HuH-7.5 (cell line): ENCODE measurements at regions not wholly inside any gene's neighbourhood (a gene's known extent, or its start where the extent isn't known, plus 50 kb on each side); places are given as distances from the start of the nearest gene placed in this dataset.
"Not testable (repeated sequence)": the region's sequence is repeated elsewhere in the genome, so short reads cannot be mapped to it uniquely, and the experiment has no call there.

Experiments used
- DNase-seq: peaks from one replicate; pipeline ENCODE4 v3.0.0; 2011; ENCODE audit warnings: low spot score

GRCh38 chr6:67878216-67878615 lies 756.9 kb upstream of the ADGRB3 start:
- not testable (repeated sequence) for DNase-seq

GRCh38 chr6:67877288-67877687 lies 757.8 kb upstream of the ADGRB3 start:
- DNase-seq, result no peak

GRCh38 chr6:67875877-67876383 lies 759.2 kb upstream of the ADGRB3 start:
- no peak for DNase-seq

GRCh38 chr6:67870321-67870720 lies 764.8 kb upstream of the ADGRB3 start:
- no peak for DNase-seq

GRCh38 chr6:67863346-67863745 lies 771.7 kb upstream of the ADGRB3 start:
- no peak for DNase-seq

- DNase-seq, result no peak
Measured at GRCh38 chr6:67854098-67854497, 781.0 kb upstream of the ADGRB3 start.

GRCh38 chr6:67839818-67840217 lies 795.3 kb upstream of the ADGRB3 start:
- DNase-seq, result no peak

- no peak for DNase-seq
Measured at GRCh38 chr6:67825201-67825895, 809.7 kb upstream of the ADGRB3 start.

- DNase-seq, result no peak
Measured at GRCh38 chr6:67818322-67818721, 816.8 kb upstream of the ADGRB3 start.

GRCh38 chr6:67815623-67816022 lies 819.5 kb upstream of the ADGRB3 start:
- no peak for DNase-seq

- DNase-seq, result no peak
Measured at GRCh38 chr6:67814262-67814661, 820.8 kb upstream of the ADGRB3 start.

GRCh38 chr6:67812693-67813092 lies 822.4 kb upstream of the ADGRB3 start:
- DNase-seq, result no peak

- DNase-seq, result no peak
Measured at GRCh38 chr6:67812125-67812524, 823.0 kb upstream of the ADGRB3 start.

- no peak for DNase-seq
Measured at GRCh38 chr6:67811239-67812037, 823.6 kb upstream of the ADGRB3 start.

- not testable (repeated sequence) for DNase-seq
Measured at GRCh38 chr6:67804808-67805207, 830.3 kb upstream of the ADGRB3 start.

- DNase-seq, result no peak
Measured at GRCh38 chr6:67802771-67803170, 832.3 kb upstream of the ADGRB3 start.

GRCh38 chr6:67792996-67793395 lies 842.1 kb upstream of the ADGRB3 start:
- DNase-seq, result no peak

- no peak for DNase-seq
Measured at GRCh38 chr6:67790569-67790968, 844.5 kb upstream of the ADGRB3 start.

- not testable (repeated sequence) for DNase-seq
Measured at GRCh38 chr6:67787119-67787518, 848.0 kb upstream of the ADGRB3 start.

GRCh38 chr6:67779876-67780275 lies 855.2 kb upstream of the ADGRB3 start:
- no peak for DNase-seq

- DNase-seq, result no peak
Measured at GRCh38 chr6:67775333-67775732, 859.7 kb upstream of the ADGRB3 start.

- no peak for DNase-seq
Measured at GRCh38 chr6:67768972-67769371, 866.1 kb upstream of the ADGRB3 start.
